ENCODE measurements at regions not wholly inside any gene's neighbourhood (a gene's known extent, or its start where the extent isn't known, plus 50 kb on each side); places are given as distances from the start of the nearest gene placed in this dataset.

DNA sequence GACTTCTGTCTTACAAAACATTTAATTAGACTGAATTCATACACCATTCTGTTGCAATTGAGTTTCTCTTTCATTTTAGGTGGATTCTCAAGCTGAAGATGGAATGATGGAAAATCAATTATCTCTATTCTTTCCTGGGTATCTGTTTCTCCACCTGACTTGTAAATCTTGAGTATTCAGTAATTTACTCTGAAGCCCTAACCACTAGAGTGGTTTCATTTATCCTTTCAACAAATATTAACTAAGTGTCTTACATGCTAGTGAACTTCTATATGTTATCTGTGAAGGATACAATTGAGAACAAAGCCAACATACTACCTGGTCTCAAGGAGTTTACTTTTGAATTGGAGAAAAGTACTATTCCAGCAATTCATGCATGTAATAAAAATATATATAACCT lies 94.1 kb upstream of the ZNF804A start:
- DNase-seq (ENCODE audit: low spot score) = no peak
- intact Hi-C loops (cut with DNase I) = no loop called here

DNA sequence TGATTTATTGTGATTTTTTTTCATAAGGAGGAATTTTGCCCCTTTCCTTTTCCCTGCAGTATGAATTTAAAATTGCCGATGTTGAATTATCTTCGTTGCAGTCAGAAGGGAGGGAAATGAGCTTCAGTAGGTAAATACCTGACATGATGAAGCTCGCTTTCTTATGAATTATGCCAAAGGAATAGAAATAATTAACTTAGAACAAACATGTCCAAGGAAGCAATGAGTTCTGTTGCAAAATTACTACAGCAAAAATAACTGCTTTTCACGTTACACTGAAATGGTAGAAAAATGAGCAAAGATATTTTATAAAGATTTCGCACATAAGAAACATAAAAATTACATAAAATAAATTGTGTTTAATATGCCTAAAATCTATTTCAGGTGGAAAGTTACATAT lies 91.1 kb upstream of the ZNF804A start:
- intact Hi-C loops (cut with DNase I) = no loop called here
- DNase-seq (ENCODE audit: low spot score) = no peak

DNA sequence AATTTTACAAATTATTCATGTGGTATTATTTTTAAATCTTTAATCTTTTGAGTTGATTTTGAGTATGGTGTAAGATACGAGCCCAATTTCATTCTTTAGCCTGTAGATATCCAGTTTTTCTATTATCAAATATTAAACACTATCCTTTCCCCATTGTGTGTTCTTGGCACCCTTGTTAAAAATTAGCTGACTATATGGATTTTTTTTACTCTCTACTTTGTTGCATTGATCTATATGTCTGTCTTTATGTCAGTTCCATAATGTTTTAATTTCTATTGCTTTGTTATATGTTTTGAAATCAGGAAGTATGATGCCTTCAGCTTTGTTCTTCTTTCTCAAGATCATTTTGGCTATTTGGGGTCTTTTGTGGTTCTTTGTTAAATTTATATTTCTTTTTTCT lies 80.9 kb upstream of the ZNF804A start:
- DNase-seq (ENCODE audit: low spot score) = no peak
- intact Hi-C loops (cut with DNase I) = no loop called here

DNA sequence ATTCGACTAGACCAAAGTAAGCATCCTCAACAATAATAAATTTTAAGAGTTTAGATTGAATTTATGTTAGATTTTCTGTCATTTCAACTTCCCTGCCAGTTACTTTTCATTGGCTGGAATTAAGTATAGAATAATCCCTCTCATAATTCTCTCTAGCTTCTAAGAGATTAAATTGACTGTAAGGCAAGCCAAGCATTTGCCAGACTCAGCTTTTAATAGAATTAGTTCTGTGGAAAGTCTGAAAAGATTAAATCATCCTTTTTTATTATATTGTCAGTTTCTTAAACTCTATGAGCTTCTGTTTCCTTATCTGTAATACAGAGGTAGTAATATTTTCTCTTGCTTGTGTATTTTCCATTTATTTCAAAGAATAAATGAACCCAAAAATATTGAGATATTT lies 77.9 kb upstream of the ZNF804A start:
- intact Hi-C loops (cut with DNase I) = no loop called here
- no peak for DNase-seq (ENCODE audit: low spot score)

DNA sequence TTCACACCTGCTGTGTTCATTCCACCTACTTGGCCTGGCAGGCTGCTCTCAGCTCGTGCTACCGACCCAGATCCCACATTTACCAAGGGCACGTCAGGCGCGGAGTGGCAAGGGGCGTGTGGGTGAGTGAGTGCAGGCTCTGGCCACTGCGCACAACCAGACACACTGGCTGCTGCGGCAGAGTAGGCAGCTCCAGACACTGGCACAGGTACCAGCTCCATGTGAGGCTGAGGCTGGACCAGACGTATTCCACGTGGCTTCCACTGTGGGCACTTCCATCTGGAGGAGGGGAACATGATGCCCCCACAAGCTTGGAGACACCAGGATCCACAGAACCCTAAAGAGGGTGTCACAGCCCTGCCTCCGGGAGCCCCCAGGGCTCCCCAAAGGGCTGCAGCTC lies 74.6 kb upstream of the ZNF804A start:
- intact Hi-C loops (cut with DNase I) = no loop called here
- DNase-seq (ENCODE audit: low spot score) = peak; percentile 70

DNA sequence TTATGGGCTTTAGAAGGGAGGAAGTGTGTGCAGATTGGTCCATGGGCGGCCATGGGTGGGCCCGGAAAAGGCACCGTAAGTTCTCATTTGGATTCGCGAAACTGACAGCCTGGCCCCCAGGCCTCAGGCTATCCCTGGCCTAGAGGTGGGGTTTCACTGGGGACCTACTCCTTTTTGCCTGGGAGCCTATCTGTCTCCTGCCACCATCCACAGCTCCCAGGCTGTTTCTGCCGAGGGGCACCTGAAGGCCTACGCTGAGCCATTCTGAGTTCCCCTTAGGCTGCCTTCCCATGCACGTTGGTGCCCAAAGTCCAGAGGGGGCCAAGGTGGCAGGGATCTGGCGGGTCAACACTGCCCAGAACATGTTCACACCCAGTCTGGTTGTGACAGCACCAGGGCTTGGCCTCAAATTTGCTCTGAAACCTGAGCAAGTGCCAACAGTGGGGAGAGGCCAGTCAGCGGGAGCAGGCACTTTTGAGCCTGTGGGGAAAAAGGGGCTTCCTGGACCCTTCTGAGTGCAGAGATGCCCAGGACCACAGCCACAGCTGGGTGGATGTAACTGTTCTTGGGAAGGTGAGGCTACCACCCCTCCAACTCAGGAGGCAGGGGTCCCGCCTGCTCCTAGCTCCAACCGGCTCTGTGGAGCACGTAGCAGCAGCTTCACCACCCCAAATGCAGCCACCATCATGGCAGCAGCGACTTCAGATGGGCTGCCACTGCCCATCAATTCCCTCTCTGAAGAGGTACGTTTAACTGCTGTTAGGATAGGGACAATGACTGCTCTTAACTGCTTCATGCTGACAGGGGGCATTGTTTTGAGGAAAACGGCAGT lies 73.6 kb upstream of the ZNF804A start:
- intact Hi-C loops (cut with DNase I) = no loop called here
- DNase-seq (ENCODE audit: low spot score) = peak; percentile 72

DNA sequence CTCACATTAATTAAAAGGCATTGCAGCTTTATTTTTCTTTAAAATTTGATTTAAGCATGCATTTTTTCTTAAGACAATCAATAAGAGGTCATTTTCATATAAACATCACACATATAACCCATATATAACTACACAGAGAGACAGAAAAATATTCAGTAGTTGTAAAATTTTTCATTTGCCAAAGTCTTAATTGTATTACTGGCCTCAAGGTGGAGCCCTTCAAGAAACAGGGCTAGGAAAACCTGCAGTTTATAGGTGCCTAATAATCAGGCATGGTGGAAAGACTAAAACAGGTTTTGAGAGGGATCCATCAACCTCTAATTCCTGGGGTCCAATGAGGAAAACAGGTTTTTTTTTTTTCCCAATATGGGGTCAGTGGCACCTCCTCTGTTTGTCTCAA lies 71.3 kb upstream of the ZNF804A start:
- intact Hi-C loops (cut with DNase I) = no loop called here
- no peak for DNase-seq (ENCODE audit: low spot score)

DNA sequence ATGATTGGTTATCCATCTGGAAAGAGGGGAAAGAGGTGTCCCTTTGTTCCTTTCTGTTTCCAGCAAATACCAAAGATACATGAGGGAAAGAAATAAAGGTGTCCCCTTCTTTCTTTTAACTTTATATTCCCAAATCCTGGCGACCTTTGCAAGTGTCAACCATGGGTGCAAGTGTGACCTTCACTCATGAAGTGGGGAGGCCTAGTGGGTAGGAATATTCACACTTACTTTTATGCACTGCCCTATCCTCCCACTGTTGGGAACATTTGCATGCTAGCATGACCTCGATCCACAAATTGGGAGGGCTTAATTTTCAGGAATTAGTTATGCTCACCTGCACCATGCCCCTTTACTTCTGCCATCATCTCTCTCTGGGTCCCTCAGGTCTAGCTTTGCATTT lies 70.2 kb upstream of the ZNF804A start:
- intact Hi-C loops (cut with DNase I) = no loop called here
- DNase-seq (ENCODE audit: low spot score) = no peak

DNA sequence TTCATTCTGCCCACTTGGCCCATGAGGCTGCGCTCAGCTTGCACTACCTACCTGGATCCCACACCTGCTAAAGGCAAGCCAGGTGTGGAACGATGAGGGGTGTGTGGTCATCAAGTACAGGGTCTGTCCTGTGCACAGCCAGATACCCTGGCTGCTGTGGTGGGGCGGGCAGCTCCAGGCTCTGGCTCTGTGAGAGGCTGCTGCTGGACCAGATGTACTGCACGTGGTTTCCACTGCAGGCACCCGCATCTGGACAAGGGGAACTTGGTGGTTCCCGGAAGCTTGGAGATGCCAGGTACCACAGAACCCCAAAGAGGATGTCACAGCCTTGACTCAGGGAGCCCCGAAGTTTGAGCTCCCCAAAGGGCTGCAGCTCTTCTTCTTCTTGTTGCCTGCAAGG lies 68.1 kb upstream of the ZNF804A start:
- DNase-seq (ENCODE audit: low spot score) = peak; percentile 63
- intact Hi-C loops (cut with DNase I) = no loop called here

DNA sequence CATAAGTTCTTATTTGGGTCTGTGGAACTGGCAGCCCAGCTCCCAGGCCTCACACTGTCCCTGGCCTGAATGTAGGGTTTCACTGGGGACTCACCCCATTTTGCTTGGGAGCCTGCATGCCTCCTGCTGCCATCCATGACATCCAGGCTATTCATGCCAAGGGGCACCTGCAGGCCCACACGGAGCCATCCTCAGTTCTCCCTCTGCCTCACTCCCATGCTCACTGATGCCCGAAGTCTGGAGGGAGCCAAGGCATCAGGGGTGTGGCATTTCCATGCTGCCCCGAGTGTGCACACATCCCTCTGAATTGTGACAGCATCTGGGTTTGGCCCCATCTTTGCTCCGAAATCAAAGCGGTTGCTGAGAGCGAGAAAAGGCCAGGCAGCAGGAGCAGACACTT lies 67.4 kb upstream of the ZNF804A start:
- intact Hi-C loops (cut with DNase I) = no loop called here
- DNase-seq (ENCODE audit: low spot score) = no peak

DNA sequence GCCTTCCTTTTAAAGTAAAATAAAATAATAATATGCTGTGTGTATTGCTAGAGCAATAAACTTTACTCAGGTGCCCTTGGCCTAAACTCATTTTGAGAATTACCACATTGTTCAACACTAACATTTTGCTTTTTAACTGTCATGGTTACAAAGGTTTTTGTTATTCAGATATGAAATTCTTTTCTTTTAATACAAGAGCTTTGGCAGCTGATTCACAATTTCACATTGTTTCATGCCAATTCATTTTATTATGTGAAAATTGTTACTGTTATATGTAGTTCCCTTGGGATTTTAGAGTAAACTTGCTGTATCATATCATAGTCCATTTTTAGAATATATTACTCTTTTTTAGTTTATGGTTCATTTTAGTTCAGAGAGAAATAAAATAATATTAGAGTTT lies 65.8 kb upstream of the ZNF804A start:
- DNase-seq (ENCODE audit: low spot score) = no peak
- intact Hi-C loops (cut with DNase I) = no loop called here

DNA sequence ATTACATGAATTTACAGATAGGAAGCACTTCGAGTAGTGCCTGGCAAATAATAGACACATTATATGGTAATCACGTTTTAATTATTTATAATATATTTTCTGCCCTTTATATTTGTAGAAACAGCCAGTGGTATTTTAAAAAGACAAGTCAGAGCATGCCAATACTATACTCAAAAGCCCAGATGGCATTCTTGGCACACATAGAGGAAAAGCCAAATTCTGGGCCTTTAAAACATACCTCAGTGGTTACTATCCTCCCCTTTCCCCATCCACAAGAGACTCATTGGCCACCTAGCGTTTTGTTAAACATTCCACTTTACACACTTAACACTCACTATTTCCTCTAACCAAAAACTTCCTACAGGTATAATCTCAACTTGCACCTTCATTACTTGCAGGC lies 63.3 kb upstream of the ZNF804A start:
- no peak for DNase-seq (ENCODE audit: low spot score)
- intact Hi-C loops (cut with DNase I) = no loop called here

DNA sequence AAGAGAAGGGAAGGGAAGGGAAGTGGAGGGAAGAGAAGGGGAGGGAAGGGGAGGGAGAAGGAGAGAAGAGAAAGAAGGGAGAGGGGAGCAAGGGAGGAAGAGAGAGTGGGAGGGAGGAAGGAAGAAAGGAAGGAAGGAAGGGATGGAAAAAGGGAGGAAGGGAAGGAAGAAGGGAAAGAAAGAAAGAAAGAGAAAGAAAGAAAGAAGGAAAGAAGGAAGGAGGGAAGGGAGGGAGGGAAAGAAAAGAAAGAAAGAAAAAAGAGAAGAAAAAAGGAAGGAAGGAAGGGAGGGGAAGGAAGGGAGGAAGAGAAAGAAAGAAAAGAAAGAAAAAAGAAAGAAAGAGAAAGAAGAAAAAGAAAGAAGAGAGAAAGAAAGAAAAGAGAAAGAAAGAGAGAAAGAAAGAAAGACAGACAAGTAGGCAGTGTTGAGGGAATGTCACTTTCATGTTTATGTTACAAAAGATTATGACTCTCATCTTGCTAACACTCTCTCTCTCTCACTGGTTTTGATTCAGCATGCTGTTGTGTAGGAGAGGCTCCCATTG lies 58.0 kb upstream of the ZNF804A start:
- intact Hi-C loops (cut with DNase I) = no loop called here

DNA sequence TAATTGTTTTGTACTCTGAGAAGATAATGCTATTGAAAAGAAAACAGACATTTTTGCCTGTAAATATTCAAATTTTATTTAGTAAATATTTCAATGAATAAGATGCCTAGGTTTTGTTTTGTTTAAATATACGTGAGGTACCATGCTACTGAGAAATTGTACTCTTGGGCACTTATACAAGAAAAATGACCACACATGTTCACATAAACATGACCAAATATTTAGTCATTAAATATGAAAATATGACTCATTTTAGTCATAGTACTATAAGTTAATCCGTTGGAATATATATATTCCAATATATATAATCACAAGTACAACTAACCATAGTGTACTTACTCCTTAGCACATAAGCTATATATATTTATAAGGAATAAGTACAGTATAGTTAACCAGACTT lies 56.7 kb upstream of the ZNF804A start:
- intact Hi-C loops (cut with DNase I) = no loop called here
- no peak for DNase-seq (ENCODE audit: low spot score)

More for the DNA sequence above, 58.0 kb upstream of the ZNF804A start:
- DNase-seq (ENCODE audit: low spot score) = no peak

DNA sequence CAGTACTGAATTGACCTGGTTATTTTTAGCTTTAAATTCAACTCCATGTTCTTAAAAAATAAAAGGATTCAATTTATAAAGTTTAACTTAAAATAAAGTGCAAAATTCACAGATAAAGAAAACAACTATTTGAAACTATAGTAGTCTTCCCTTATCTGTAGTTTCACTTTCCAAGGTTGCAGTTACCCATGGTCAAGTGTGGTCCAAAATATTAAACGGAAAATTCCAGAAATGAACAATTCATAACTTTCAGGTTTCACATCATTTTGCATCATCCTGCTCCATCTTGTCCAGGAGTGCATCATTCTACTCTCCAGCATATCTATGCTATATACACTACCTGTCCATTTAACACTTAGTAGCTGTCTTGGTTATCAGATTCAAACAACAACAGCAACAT lies 54.5 kb upstream of the ZNF804A start:
- no peak for DNase-seq (ENCODE audit: low spot score)
- intact Hi-C loops (cut with DNase I) = no loop called here

Small RNA genes lying in the stretch of these regions (microRNA-seq; reads per million reads assigned to microRNA genes)
- 0 reads per million in 2 donors for gene MIR548AE1 (ENCODE audit: borderline microRNAs expressed in 2 of 2)
